Skeletal muscle satellite cell (primary cell): ENCODE measurements at regions not wholly inside any gene's neighbourhood (a gene's known extent, or its start where the extent isn't known, plus 50 kb on each side); places are given as distances from the start of the nearest gene placed in this dataset.
"Not testable (repeated sequence)": the region's sequence is repeated elsewhere in the genome, so short reads cannot be mapped to it uniquely, and the experiment has no call there.

Experiments
- H3K27me3 ChIP-seq: 2 replicates; pipeline ENCODE4 v1.7.0; 2013; ENCODE audit warnings: low read length; ENCODE audit not compliant: control insufficient read depth, insufficient read depth
- H3K36me3 ChIP-seq: 2 replicates; pipeline ENCODE4 v1.7.0; 2013; ENCODE audit warnings: mild to moderate bottlenecking, control low read depth, low read length; ENCODE audit not compliant: insufficient read depth
- H3K4me1 ChIP-seq: 2 replicates; pipeline ENCODE4 v1.7.0; 2013; ENCODE audit warnings: low read length; ENCODE audit not compliant: control insufficient read depth, insufficient read depth
- H3K4me2 ChIP-seq: 2 replicates; pipeline ENCODE4 v1.7.0; 2013; ENCODE audit warnings: mild to moderate bottlenecking, low read length
- H3K4me3 ChIP-seq: 2 replicates; pipeline ENCODE4 v1.7.0; 2013; ENCODE audit warnings: low read length
- H3K9ac ChIP-seq: 2 replicates; pipeline ENCODE4 v1.7.0; 2013; ENCODE audit warnings: mild to moderate bottlenecking, low read depth, low read length, moderate library complexity
- H3K9me3 ChIP-seq: replicated peaks from 2 replicates; pipeline ENCODE4 v1.7.0; 2013; ENCODE audit warnings: mild to moderate bottlenecking, control low read depth, low read length

GRCh38 chr18:9039441-9040071 is 62.9 kb upstream of the NDUFV2 start:
- no peaks in the 10 kb centered on the region for H3K27me3 ChIP-seq
- H3K9ac ChIP-seq = no peak overlapping the region
- no peak overlapping the region for H3K4me3 ChIP-seq
- H3K36me3 ChIP-seq = no peaks in the 10 kb centered on the region
- no peaks in the 10 kb centered on the region for H3K9me3 ChIP-seq
- H3K4me2 ChIP-seq = no peak overlapping the region
- H3K4me1 ChIP-seq = peaks cover 5% of the 10 kb centered on the region

- Histone ChIP-seq H3K4me2 (no peak overlapping the region), H3K4me1 (peaks cover 9% of the 10 kb centered on the region), H3K9ac (no peak overlapping the region), H3K36me3 (no peaks in the 10 kb centered on the region), H3K27me3 (no peaks in the 10 kb centered on the region), H3K4me3 (no peak overlapping the region), H3K9me3 (no peaks in the 10 kb centered on the region)
Measured at GRCh38 chr18:9042766-9043481, 59.6 kb upstream of the NDUFV2 start.

DNA sequence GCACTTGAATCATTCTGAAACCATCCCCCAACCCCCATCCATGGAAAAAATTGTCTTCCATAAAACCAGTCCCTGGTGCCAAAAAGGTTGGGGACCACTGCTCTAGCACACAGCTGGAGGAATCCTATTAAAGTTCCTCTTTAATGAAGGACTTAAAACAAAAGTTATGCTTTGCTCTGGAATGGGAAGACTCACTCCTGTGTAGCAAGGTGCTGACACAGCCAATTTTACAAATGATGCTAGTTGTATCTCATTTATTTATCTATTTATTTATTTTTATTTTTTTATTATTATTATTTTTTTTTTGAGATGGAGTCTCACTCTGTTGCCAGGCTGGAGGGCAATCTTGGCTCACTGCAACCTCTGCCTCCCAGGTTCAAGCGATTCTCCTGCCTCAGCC is 58.9 kb upstream of the NDUFV2 start:
- H3K9me3 ChIP-seq = no peaks in the 10 kb centered on the region
- no peak overlapping the region for H3K9ac ChIP-seq
- no peak overlapping the region for H3K4me3 ChIP-seq
- no peaks in the 10 kb centered on the region for H3K27me3 ChIP-seq
- H3K4me1 ChIP-seq = peaks cover 11% of the 10 kb centered on the region
- no peak overlapping the region for H3K4me2 ChIP-seq
- no peaks in the 10 kb centered on the region for H3K36me3 ChIP-seq

DNA sequence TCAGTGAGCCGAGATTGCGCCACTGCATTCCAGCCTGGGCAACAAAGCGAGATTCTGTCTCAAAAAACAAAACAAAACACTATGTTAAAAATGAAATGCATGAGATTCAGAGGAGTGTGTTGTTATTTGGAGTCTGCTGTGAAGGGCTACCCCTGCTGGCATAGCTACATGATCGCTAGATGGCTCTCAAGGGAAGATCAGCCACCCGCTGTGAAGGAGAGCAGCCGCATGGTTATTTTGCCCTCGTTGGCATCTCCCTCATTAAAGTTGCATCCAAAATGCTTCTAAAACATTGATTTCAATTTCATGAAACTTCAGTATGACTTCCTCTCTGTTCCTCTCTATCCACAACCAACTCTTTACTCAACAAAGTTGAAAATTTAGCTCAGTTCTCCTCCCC is 54.8 kb upstream of the NDUFV2 start:
- H3K4me3 ChIP-seq = no peak overlapping the region
- H3K4me2 ChIP-seq = no peak overlapping the region

DNA sequence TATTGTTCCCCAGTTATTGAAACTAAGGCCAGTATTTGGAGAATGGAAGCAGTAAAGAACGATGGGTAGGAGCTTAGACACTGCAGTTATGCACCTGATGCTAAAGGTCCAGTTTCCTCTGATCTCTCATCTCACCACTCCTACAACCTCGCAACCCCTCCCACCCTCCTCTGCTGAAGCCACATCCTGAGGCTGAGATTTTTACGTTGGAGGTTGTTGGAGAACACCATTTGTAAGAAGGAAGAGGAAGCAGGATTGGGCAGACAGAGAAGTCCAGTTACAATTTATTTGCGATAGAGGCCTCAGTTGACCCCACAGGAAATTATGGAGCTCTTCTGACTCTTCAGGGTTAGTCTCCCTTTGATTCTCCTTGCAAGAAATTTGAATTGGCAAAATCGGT is 54.3 kb upstream of the NDUFV2 start:
- Histone ChIP-seq H3K4me3 (no peak overlapping the region), H3K36me3 (no peaks in the 10 kb centered on the region), H3K4me1 (peaks cover 24% of the 10 kb centered on the region), H3K9ac (no peak overlapping the region), H3K4me2 (no peak overlapping the region), H3K9me3 (peaks cover 11% of the 10 kb centered on the region), H3K27me3 (no peaks in the 10 kb centered on the region)

More for the DNA sequence above, 54.8 kb upstream of the NDUFV2 start:
- no peaks in the 10 kb centered on the region for H3K27me3 ChIP-seq
- no peaks in the 10 kb centered on the region for H3K36me3 ChIP-seq
- peaks cover 24% of the 10 kb centered on the region for H3K4me1 ChIP-seq
- H3K9me3 ChIP-seq = peaks cover 6% of the 10 kb centered on the region
- H3K9ac ChIP-seq = no peak overlapping the region

DNA sequence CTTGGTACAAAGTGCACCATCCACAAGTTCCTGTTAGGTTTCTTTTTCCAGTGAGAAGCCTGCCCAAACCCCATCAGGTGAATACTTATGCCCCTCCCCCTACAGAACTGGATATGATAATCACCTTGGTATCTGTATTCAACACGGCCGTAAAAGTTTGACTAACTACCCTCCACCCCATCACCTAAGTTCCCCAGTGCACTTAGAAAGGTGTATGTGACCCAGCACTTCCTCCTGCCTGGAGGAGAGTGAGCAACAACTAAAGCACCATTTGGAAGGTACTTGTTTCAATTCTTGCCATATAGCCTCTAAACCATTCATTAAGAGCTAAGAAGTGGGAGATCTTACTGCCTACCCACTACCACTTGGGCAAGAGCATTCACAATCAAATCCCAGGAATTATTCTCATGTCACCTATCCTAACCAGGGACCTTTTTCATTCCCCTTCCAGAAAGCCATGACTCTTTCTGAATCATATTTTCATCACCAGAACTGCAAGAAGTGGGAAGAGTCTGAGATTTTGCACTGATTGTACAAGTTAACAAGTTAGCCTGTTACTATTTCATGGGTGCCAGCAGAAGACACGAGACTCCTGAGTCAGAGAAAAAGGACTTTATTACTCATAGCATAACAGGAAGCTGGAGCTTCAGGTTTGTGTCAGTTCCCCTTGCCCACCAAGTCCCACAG is 53.5 kb upstream of the NDUFV2 start:
- Histone ChIP-seq H3K4me2 (no peak overlapping the region), H3K9ac (no peak overlapping the region), H3K36me3 (no peaks in the 10 kb centered on the region), H3K4me1 (peaks cover 24% of the 10 kb centered on the region), H3K27me3 (no peaks in the 10 kb centered on the region), H3K4me3 (no peak overlapping the region), H3K9me3 (peaks cover 11% of the 10 kb centered on the region)

- H3K27me3 ChIP-seq = no peaks in the 10 kb centered on the region
- no peak overlapping the region for H3K4me3 ChIP-seq
- peaks cover 28% of the 10 kb centered on the region for H3K4me1 ChIP-seq
- H3K9ac ChIP-seq = no peak overlapping the region
- no peaks in the 10 kb centered on the region for H3K36me3 ChIP-seq
- peaks cover 11% of the 10 kb centered on the region for H3K9me3 ChIP-seq
- no peak overlapping the region for H3K4me2 ChIP-seq
Measured at GRCh38 chr18:9049495-9049809, 53.0 kb upstream of the NDUFV2 start.

- H3K9ac ChIP-seq, H3K27me3 ChIP-seq, H3K4me3 ChIP-seq, H3K36me3 ChIP-seq, H3K4me2 ChIP-seq: not testable (repeated sequence)
- H3K9me3 ChIP-seq = peaks cover 11% of the 10 kb centered on the region
- peaks cover 39% of the 10 kb centered on the region for H3K4me1 ChIP-seq
Measured at GRCh38 chr18:9050628-9051284, 51.7 kb upstream of the NDUFV2 start.
